GM20431 (cell line): ENCODE measurements at regions not wholly inside any gene's neighbourhood (a gene's known extent, or its start where the extent isn't known, plus 50 kb on each side); places are given as distances from the start of the nearest gene placed in this dataset.

ENCODE experiments used
- in situ Hi-C: fragments of 300-500 bp; cut with MseI, MboI; formaldehyde crosslinking; loops from one replicate; pipeline ENCODE4 v1.15.0; 2020; ENCODE audit warnings: low sequenced_read_pairs; ENCODE audit not compliant: unreplicated experiment

GRCh38 chr1:29900104-29900679 lies 663.9 kb downstream of the PTPRU start:
- in situ Hi-C loops = no loop called here

GRCh38 chr1:29896791-29897714 lies 660.7 kb downstream of the PTPRU start:
- in situ Hi-C loops = no loop called here

GRCh38 chr1:29896300-29896699 lies 660.0 kb downstream of the PTPRU start:
- in situ Hi-C loops = no loop called here

- in situ Hi-C loops = no loop called here
Measured at GRCh38 chr1:29895201-29895600, 658.9 kb downstream of the PTPRU start.

- in situ Hi-C loops = no loop called here
Measured at GRCh38 chr1:29894311-29894710, 658.0 kb downstream of the PTPRU start.

- in situ Hi-C loops = no loop called here
Measured at GRCh38 chr1:29893806-29894205, 657.5 kb downstream of the PTPRU start.

- in situ Hi-C loops = no loop called here
Measured at GRCh38 chr1:29893046-29893723, 656.9 kb downstream of the PTPRU start.

GRCh38 chr1:29892247-29892646 lies 655.9 kb downstream of the PTPRU start:
- in situ Hi-C loops = no loop called here

GRCh38 chr1:29890201-29890959 lies 654.1 kb downstream of the PTPRU start:
- in situ Hi-C loops = no loop called here

- in situ Hi-C loops = no loop called here
Measured at GRCh38 chr1:29889776-29890175, 653.5 kb downstream of the PTPRU start.

- in situ Hi-C loops = no loop called here
Measured at GRCh38 chr1:29884740-29885139, 648.4 kb downstream of the PTPRU start.

- in situ Hi-C loops = no loop called here
Measured at GRCh38 chr1:29883986-29884385, 647.7 kb downstream of the PTPRU start.

GRCh38 chr1:29883411-29883832 lies 647.1 kb downstream of the PTPRU start:
- in situ Hi-C loops = no loop called here

GRCh38 chr1:29880556-29880955 lies 644.2 kb downstream of the PTPRU start:
- in situ Hi-C loops = no loop called here

GRCh38 chr1:29879217-29879616 lies 642.9 kb downstream of the PTPRU start:
- in situ Hi-C loops = no loop called here

- in situ Hi-C loops = no loop called here
Measured at GRCh38 chr1:29878501-29878900, 642.2 kb downstream of the PTPRU start.

- in situ Hi-C loops = no loop called here
Measured at GRCh38 chr1:29876902-29877301, 640.6 kb downstream of the PTPRU start.

GRCh38 chr1:29876441-29876840 lies 640.1 kb downstream of the PTPRU start:
- in situ Hi-C loops = no loop called here

GRCh38 chr1:29875557-29876028 lies 639.3 kb downstream of the PTPRU start:
- in situ Hi-C loops = no loop called here

- in situ Hi-C loops = no loop called here
Measured at GRCh38 chr1:29870621-29871020, 634.3 kb downstream of the PTPRU start.
